GM19463 (cell line): ENCODE measurements at regions not wholly inside any gene's neighbourhood (a gene's known extent, or its start where the extent isn't known, plus 50 kb on each side); places are given as distances from the start of the nearest gene placed in this dataset.
"Not testable (repeated sequence)": the region's sequence is repeated elsewhere in the genome, so short reads cannot be mapped to it uniquely, and the experiment has no call there.

ENCODE experiments used
- ATAC-seq: cut with Tn5 transposase; IDR thresholded peaks from one replicate; pipeline ENCODE4 v1.9.1; 2021; ENCODE audit warnings: mild to moderate bottlenecking, moderate library complexity; ENCODE audit not compliant: unreplicated experiment

GRCh38 chr20:22529150-22530019, 55.0 kb downstream of the FOXA2 start:
- no peak for ATAC-seq

- ATAC-seq: no peak
Observed at GRCh38 chr20:22526512-22527012, 57.8 kb downstream of the FOXA2 start.

GRCh38 chr20:22525821-22526220, 58.6 kb downstream of the FOXA2 start:
- ATAC-seq: no peak

- no peak for ATAC-seq
Observed at GRCh38 chr20:22525069-22525820, 59.1 kb downstream of the FOXA2 start.

- ATAC-seq: no peak
Observed at GRCh38 chr20:22524393-22525015, 59.9 kb downstream of the FOXA2 start.

- ATAC-seq: no peak
Observed at GRCh38 chr20:22523499-22524392, 60.6 kb downstream of the FOXA2 start.

GRCh38 chr20:22523128-22523498, 61.3 kb downstream of the FOXA2 start:
- ATAC-seq: no peak

- no peak for ATAC-seq
Observed at GRCh38 chr20:22522701-22523100, 61.7 kb downstream of the FOXA2 start.

- not testable (repeated sequence) for ATAC-seq
Observed at GRCh38 chr20:22521940-22522339, 62.4 kb downstream of the FOXA2 start.

GRCh38 chr20:22520381-22520780, 64.0 kb downstream of the FOXA2 start:
- no peak for ATAC-seq

- no peak for ATAC-seq
Observed at GRCh38 chr20:22515264-22515663, 69.1 kb downstream of the FOXA2 start.

GRCh38 chr20:22513574-22513973, 70.8 kb downstream of the FOXA2 start:
- no peak for ATAC-seq

GRCh38 chr20:22512911-22513489, 71.4 kb downstream of the FOXA2 start:
- no peak for ATAC-seq

- no peak for ATAC-seq
Observed at GRCh38 chr20:22511943-22512910, 72.1 kb downstream of the FOXA2 start.

GRCh38 chr20:22509843-22510147, 74.6 kb downstream of the FOXA2 start:
- ATAC-seq: no peak

GRCh38 chr20:22509090-22509842, 75.1 kb downstream of the FOXA2 start:
- no peak for ATAC-seq

GRCh38 chr20:22508426-22508825, 75.9 kb downstream of the FOXA2 start:
- no peak for ATAC-seq

- no peak for ATAC-seq
Observed at GRCh38 chr20:22507240-22507961, 77.0 kb downstream of the FOXA2 start.
